C1 segment of cervical spinal cord (tissue), 14 donors: ENCODE measurements at regions not wholly inside any gene's neighbourhood (a gene's known extent, or its start where the extent isn't known, plus 50 kb on each side); places are given as distances from the start of the nearest gene placed in this dataset.
A peak's percentile ranks its signal among the peaks of the same experiment; 100 is the strongest.

ENCODE experiments used
- DNase-seq, 14 donors: peaks; one replicate each; lab custom pipeline; 2025; lab: John Stamatoyannopoulos, UW

DNA sequence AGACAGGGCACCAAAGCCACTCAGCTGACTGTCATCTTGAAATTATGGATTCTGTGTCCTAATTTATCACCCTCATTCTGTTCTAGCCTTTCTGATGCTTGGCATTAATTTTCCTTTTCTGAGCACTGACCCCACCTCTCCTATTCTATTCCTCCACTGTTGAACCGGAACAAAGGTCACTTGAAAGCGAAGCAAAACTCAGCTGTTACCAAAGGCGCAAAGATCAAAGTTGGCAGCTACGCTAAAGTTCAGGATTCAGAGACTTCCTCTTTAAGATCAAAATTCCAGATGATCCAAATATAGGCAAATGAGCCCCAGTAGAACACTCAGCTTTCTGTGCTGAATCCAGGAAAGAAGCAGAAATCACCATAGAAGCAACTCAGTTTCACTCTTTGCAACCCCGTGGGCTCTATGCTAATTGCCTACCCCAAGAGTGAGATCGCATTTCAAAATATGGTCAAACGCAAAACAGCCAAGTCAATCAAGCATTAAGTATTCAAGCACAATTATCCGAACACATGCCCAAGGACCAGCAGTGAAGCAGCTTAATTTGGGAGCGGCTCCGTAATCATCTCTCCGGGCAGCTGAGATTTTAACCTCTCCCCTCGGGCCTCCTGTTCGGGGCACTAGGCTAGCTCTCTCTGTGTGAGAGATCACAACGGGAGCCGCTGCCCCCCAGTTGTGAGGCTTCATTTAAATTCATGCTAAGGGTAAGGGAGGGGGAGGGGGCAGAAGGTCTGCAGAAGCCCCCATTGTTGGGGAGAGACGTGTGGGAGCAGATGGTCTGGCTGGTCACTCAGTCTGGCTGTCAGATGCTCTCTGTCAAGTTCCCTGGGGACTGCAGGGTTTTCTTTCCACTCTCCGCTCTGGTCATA lies 288.6 kb downstream of the ELAVL2 start:
- peak in 2 of 14 donors; percentile 19 to 22 for DNase-seq

DNA sequence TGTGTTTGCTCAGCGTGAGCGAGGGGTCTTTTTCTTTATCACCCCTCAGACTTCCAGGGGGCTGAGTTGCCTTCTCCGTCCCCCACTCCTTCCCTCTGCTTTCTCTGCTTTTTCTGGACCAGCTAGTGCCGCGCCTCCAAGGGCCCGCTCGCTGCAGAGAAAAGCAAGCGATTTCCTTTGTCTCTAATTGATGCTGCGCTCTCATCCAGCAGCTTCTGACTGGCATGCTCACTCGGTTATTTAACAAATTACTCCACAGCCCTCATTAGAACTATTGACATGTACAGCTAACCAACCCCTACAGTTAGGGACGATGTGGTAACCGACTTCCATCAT lies 288.0 kb downstream of the ELAVL2 start:
- peak in 2 of 14 donors; percentile 10 to 22 for DNase-seq

DNA sequence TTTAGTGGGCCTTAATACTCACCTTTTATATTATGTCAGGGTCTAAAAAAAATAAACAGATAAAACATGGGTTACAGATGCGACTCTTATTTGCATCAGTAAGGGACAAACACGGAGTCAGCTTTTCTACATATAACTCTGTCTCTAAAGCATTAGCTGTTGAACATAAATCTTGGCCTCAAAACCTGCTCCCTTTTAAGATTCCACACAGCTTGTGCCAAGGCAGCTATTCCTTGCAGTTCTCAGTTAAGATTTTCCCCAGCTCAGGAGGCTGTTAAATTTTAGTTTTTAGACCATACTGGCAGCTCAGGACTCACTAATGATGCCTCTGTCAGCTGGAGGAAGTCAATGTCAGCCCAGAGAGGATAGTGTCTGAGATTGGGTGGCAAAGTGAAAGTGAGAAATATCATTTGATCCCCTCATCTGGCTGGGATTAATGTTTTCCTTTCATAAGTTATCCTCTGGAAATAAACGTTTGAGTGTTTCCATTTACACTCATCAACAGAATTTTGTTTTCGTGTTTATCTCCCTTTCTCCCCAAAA lies 287.5 kb downstream of the ELAVL2 start:
- no peak for DNase-seq

DNA sequence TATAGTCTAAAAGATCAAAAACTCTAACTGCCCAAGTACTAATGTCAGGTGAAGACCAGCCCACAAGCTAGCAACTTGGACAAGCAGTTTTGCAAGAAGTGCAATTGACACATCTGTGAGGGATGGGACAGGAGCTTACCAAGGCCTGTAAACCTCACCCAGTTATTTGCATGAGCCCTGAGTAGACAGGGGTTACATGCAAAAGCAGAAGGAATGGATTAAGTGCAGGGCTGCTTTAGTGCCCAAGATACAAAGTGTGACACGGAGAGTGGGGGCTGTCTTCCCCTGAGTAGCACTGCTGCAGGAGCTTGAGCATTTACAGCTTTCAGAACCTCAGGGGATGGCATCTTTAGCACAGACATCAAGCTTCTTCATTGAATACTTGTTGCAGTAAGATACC lies 286.7 kb downstream of the ELAVL2 start:
- DNase-seq, result no peak

DNA sequence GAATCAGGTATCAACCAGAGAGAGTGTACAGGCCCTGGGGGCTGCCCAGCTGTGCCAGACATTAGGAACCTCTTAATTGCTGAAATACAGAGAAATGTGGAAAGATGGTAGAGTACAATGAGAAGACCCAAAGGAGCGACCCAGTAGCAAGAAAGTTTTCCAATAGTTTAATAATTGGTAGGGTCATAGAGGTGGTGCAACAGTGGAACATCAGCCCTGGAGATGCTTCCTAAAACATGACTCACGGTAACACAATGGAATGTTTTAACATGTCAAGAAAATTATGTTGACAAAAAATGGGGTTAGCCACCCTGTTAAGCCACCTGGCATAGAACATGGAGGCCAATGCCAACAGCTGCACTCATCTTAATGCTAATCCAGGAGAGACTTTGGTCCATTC lies 284.1 kb downstream of the ELAVL2 start:
- DNase-seq, result no peak

DNA sequence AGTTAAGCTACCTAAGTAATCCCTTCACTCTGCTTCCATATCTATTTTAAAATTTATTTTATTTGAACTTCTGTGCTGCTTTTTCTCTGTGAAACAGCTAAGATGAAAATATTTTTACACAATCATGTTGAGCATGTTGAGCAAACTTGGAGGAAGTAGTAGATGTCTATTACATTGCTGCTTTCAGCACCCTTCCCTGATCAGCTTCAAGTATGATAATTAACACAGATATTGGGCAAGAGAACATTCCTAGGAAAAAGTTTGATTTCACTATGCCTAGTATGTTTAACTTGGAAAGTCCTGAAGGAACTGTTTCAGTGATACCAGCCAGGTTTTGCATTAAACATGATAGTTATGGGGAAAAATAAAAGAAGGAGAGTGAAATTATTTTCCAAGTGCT lies 283.6 kb downstream of the ELAVL2 start:
- DNase-seq, result no peak

DNA sequence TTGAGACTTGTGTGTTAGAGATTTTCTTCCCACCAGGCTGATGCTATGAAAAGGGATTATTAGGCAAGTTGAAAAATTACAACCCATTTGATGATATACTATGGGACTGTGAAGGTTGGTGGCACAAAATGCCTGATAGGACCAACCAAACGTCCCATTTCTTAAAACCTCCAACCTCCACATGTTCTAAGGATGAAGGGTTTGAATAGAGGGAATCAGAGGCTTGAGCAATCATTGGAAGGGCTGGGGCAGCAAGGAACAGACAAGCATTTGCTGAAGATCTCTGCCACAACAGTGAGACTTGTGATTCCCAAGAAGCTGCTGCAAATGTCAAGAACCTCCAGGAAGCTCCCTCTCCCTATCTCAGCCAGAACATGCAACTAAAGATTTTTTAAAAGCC lies 283.1 kb downstream of the ELAVL2 start:
- DNase-seq, result no peak

DNA sequence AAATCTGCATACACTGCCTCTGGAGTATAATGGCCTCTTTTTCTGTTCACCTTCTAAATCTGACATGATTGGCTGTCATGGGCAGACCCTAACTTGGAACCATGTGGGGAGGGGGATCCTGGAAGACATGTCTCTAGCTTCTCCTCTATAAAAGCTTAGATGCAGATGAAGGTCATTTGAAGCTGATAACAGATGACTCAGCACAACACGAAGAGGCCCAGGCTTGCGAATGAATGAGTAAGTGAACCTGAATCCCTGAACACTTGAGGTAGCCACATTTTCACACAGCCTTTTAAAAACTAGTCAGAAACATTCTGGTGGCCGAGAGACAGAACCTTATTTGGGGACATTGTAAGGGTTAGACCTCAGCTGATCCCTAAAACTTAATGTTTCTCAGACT lies 282.6 kb downstream of the ELAVL2 start:
- no peak for DNase-seq

DNA sequence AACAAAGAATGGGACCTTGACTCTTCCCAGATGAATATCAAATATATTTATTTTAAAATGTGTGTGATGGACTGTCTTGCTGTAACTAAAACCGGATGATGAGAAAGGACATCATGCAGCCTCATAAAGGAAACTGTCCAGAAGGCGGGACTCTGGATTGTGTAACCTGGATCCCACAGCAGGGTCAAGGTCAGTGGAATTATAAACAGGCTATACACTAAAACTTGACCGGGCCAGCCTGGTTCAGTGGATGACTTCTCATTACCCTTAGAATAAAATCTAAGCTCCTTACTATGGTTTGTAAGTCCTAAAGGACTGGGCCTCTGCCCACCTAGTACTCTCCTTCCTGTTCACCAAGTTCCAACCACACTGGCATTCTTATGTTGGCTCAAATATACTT lies 280.3 kb downstream of the ELAVL2 start:
- no peak for DNase-seq

DNA sequence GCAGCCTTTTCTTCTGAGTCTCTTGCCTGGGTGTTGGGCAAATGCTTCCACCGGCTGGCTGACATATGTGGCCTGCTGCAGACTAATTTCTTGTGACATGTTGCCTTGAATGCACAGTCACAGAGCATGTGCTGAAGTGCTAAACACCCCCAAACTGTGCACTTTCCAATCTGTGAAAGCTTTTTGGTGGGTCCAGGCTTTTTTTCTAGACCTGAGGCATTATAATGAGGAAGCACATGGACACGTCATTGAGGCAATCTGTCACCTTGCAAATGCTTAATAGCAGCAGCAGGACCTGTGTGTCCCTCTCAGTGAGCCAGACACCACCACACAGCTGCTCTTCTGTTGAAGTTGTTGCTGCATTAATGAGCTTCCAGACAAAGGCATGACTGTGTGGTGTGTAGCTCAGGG lies 274.7 kb downstream of the ELAVL2 start:
- DNase-seq, result peak in 2 of 14 donors; percentile 1 to 8

DNA sequence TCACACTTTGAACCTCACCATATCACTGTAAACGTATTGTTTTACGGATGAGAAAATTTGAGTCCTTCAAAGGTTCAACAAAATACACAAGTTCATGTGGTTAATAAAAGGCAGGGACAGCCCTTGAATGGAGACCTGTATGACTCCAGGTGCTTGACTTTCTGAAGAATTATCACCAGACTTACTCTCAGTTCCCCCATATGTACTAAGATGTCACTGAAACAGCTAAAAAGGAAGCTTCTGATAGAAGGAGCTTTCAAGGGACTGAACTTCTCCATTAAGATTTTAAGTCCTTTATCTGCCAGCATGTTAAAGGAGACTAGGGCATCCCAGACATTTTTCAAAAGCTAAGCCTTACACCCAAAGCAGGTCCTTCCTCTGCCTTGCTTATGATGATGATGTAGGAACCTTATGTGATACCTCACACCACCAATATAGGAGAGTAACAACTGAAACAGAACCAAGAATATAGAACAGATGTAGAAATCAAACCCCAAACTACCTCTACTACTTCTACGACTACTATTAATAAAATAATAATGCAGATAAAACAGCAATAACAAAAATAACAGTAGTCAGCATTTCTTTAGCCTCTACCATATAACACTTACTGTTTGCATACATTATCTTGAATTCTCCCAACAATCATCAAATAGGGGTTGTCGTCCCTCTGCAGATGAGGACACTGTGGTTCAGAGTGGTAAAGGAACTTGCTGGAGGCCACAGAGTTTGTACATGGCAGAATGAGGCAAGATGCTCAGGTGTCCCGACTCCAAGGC lies 273.9 kb downstream of the ELAVL2 start:
- DNase-seq, result no peak

DNA sequence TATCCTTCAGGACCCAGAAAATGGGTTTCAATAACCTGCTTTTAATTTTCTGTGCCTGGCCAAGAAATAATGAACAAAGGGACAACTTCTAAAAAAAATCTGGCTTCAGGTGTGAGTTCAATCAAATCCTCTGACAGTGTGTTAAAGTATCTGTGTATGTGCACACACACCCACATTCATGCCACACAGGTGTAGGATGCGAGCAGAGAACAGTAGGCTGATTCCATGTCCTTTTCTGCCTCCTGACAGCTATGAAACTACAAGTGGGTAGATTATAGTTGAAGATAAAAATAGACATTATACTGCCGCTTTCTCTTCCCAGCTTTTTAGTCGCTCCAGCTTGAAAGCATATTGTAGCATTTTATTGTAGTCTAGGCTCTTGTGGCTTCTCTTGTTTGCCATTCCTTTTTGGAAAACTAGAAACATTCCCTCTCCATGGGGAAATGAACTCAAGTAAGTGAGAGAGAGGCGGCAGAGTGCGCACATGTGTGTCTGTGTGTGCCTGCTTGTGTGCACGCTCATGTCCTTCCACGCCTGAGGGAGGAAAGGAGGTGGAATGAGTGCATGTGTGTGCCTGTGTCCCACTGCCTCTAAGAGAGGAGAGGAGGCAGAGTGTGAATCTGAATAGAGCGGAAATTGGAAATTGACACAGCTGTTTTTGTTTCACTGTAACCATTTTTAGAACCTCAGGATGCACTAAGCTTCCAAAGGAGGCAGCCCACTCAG lies 273.0 kb downstream of the ELAVL2 start:
- DNase-seq, result no peak

DNA sequence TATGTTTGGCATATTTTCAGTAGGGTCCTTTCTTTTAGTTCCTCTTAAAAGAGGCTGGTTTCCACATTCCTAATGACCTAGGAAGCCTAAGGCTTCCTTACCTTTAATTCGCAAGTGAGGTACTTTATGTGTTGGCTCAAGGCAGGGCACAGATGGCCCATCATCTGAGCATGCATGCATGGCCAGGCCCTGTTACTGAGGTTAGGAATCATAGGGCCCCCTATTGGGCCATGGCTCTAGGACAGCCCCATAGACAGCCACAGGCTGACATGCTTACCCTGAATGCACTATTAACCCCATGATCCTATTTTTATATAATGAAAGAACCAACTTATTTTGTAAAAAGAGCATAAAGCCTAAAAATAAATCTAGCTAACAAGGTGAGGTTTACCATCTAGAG lies 271.4 kb downstream of the ELAVL2 start:
- DNase-seq, result peak in 1 of 14 donors; percentile 82

DNA sequence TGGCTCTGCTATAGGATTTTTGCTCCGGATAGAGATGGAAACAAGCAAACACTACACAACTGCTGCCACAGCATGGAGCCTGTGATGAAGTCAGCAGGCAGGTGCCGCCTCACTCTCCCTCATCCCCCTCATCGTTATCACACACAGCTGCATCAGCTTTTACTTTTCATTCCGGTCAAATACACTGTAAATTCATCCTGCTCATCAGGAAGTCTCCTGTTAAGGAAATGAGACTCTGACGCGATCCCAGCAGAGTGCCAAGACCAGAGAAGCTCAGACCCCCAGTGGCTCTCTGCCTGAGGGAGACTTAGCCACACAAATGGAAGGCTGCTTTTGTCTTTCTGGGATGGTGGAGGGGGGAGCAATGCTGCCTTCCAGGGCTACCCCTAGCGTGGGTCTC lies 270.2 kb downstream of the ELAVL2 start:
- DNase-seq, result no peak

DNA sequence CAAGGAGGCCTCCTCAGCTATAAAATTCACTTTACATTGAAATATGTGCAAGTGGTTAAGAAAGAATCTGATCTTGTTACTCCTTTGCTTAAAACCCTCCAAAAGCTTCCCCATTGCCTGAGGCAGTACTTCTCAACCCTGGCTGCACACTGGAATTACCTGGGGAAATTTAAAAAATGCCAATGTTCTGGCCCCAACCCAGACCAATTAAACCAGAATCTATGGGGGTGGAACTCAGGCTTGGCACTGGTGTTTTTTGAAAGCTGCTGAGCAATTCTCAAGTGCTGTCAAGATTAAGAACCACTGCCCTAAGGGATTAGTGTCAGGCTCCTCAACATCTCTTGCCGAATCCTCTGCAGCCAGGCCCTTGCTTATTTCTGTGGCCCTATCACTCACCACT lies 269.6 kb downstream of the ELAVL2 start:
- no peak for DNase-seq

DNA sequence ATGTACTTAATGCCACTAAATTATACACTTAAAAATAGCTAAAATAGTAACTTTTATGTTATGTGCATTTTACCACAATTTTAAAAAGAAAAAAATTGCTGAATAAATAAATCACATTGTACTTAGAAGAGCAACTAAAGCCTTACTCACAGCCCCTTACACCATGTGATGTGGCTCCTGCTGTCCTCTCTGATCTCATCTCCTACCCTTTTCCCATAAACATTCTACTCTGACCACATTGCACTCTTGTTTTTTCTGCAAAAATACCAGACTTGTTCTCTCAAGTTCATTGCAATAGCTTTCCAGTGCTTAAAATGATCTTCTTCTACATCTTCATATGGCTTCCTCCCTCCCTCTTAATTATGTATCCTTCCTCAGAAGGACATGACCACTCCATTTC lies 268.4 kb downstream of the ELAVL2 start:
- no peak for DNase-seq

DNA sequence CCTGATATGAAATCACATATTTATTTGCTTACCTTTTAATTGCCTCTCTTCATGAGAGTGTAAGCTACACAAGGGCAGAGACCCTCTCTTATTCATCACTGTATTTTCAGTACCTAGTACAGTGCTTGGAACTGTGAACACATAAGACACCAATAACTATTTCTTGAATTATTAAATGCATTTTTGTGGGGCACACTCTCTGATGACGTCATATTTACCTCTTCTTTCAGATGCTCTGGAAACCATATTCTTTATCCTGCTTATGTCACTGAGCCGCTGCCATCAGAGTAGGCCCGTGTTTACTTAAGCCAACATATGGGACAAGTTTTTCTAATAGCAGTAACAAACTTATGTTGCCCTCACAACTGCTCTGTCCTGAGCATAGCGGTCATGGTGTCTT lies 266.5 kb downstream of the ELAVL2 start:
- DNase-seq, result no peak

DNA sequence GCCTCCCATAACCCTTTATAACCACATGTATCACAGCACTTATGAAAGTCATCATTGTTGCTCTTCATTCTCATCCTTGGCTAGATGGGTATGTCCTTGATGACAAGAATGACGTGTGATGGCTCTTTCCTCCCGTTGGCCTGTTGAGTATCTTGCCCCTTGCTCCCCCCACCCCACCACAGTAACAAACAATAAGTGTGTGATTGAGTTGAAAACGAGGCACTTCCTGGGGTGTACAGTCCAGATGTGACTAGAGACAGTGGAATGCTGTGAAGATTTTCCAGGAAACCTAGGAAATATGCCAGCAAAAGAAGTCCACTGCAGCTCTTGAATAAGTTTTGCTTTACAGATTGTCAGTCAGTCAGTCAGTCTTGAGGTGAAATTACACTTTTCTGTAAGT lies 262.5 kb downstream of the ELAVL2 start:
- no peak for DNase-seq

DNA sequence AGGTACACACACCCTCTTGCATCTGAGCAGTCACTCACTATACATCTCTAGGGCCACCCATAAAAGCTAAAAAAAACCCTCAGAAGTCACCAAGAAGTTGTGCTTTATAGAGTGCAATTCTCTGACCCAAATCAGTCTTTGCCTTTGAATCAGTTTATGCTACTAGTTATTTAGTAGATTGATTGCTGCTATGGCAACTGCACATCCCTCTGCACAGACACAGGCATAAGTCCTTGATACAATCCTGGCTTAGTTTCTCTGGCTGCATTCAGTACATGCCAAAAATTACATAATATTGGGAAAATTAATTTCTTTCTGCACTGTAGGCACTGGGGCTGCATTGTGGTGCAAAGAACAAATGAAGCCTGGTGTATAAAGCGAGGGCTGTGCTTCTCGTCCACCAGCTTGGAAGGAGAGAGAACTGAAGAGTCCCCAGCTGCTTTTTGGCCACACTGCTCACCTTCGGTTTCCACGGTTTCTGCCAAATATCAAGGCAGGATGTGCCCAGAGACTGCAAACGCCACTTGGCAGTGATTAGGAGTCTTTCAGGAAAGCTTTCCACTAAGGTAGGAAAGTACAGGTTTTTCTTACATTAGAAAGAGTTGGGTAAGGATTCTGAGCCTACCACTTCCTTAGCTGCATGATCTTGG lies 258.4 kb downstream of the ELAVL2 start:
- DNase-seq, result peak in 1 of 14 donors; percentile 52

DNA sequence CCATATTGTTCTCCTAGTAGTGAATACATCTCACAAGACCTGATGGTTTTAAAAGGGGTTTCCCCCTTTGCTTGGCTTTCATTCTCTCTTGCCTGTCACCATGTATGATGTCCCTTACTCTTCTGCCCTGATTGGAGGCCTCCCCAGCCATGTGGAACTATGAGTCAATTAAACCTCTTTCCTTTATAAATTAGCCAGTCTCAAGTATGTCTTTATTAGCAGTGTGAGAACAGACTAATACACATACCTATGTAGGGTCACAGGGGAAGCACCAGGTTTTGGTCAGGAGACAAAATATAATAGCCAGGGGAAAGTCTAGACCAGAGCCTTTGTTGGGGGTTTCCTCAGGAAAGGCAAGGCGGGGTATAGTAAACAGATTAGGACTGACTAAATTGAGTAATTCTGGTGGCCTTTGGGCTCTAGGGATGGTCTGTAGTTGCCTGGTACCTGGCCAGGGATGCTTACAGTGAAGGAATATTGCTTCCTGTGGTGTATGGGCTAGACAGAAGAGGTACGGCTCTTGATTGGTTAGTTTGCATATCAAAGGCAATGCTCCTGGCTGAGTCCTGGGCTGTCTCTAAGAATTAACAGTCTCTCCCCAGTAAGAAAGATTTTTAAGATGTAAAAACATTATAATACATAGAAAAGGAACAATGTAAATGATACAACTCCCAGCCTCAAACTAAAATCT lies 254.5 kb downstream of the ELAVL2 start:
- DNase-seq, result no peak

DNA sequence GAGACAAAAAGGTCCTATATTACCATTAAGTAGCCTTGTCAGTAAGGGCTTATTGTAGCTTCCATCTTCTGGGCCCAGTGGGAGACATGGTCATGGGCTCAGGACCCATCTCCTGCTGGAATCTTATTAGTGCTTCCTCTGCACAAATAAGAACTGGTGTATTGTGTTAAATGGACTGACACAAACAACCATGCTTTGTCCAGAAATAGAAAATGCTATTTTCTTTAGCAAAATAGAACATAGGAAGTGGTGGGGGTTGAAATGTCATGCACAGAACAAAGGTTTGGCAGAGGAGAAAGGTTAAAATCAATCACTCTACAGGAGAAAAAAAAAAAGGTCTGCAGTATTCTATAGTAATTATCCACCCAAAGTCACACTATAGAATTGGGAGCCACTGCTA lies 252.2 kb downstream of the ELAVL2 start:
- no peak for DNase-seq
